Prostate gland (tissue), 2 donors: ENCODE measurements at regions not wholly inside any gene's neighbourhood (a gene's known extent, or its start where the extent isn't known, plus 50 kb on each side); places are given as distances from the start of the nearest gene placed in this dataset.

ENCODE experiments used
- CTCF ChIP-seq, 4 experiments: fragments of 200-600 bp in 2 of 4; fragments of 450-650 bp in 2 of 4; sonication (generic) in 2 of 4; IDR thresholded peaks; 1 replicate in 3 of 4; 2 replicates in 1 of 4; pipeline ENCODE4 v1.5.1; 2016 to 2019; ENCODE audit warnings: antibody characterized with exemption in 4 of 4, mild to moderate bottlenecking in 2 of 4, moderate library complexity in 2 of 4
- POLR2A ChIP-seq: fragments of 450-650 bp; IDR thresholded peaks from one replicate; pipeline ENCODE4 v1.6.1; 2016; ENCODE audit warnings: antibody characterized with exemption, mild to moderate bottlenecking

- TF ChIP-seq POLR2A (no peak), CTCF (IDR thresholded peaks at IDR 0.05) (no peak)
Measured at GRCh38 chr18:43827311-43827710, 550.0 kb upstream of the SYT4 start.
